ENCODE measurements at regions not wholly inside any gene's neighbourhood (a gene's known extent, or its start where the extent isn't known, plus 50 kb on each side); places are given as distances from the start of the nearest gene placed in this dataset.
"Not testable (repeated sequence)": the region's sequence is repeated elsewhere in the genome, so short reads cannot be mapped to it uniquely, and the experiment has no call there.

DNA sequence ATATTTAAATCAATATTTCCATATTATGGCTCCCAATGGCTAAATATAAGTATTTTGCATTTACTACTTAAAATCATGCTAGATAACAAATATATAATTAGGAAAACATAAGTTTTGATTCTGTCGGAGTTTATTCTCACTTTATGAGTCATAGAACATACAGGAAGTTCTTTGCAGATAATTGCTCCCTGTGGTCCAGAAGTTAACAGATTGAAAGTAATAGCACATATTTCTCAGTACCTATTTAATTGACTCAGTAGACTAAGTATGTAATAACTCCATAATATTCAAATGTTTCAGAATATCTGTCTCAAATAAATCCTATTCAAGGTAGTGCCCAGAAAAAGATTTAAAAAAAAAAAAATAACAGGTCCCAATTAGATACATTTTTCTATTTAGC, 806.0 kb upstream of the ATXN7L3B start:
- no peak for DNase-seq

DNA sequence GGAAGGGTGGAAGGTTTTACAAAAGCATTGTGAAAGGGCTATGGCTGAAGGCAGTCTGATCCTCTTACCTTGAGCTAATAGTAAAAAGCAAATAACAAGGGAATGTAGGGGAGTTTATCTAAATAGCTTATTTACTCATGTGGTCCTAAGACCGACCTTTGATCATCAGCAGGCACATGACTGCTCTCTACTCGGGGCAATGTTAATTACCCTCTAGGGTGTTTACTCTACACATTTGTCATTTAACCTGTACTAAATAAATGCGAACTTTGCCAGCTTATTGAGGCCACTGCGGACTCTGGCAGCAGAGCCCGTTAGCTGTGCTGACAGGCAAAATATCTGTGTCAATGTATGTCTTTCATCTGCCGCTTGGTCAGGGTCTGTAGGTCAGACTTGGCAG, 768.3 kb upstream of the ATXN7L3B start:
- DNase-seq: no peak

GRCh38 chr12:73798523-73798922, 739.1 kb upstream of the ATXN7L3B start:
- no peak for DNase-seq

DNA sequence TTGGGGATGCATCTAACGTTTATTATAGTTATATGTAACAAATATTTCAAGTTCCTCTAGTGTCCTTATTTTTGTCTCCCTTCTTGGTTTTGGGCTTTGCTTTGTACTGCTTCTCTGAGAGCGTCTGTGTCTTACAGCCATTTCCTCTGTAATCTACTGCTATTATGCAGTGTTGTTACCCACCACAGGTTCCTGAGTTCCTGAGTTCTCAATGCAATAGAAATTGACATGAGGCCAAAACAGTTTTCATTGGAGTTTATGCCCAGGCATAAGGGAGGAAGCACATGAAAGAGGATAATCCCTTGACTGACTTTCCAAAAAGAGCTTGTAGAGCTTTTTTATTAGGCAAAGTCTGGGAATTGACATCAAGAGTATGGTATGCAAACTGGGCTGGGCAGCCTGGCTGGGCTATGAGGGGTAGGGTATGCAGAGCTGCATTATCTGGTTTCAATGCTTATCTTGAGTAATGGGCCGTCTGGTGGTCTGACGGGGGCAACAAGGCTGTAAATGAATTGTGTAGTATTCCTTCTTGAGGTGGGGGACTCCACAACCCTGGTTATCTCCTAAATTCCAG, 722.5 kb upstream of the ATXN7L3B start:
- no peak for DNase-seq

- DNase-seq: no peak
These were observed 720.5 kb upstream of the ATXN7L3B start for GRCh38 chr12:73817161-73817560.

DNA sequence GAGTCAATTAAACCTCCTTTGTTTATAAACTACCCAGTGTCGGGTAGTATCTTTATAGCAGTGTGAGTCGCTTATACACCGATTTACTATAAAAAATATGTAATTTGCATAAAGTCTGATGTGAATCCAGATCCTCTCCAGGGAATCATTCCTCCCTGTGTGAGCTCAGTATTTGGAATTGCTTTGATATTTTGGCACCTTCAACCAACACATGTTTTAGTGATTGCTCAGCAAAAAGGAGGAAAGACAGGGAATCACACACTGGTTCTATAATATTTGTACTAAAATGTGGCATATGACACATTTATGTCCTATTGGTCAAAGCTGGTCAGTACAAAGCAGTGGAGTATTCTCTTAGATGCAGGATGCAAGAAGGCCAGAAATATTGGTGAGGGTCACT, 703.9 kb upstream of the ATXN7L3B start:
- no peak for DNase-seq

- DNase-seq: no peak
These were observed 695.7 kb upstream of the ATXN7L3B start for GRCh38 chr12:73841963-73842362.

DNA sequence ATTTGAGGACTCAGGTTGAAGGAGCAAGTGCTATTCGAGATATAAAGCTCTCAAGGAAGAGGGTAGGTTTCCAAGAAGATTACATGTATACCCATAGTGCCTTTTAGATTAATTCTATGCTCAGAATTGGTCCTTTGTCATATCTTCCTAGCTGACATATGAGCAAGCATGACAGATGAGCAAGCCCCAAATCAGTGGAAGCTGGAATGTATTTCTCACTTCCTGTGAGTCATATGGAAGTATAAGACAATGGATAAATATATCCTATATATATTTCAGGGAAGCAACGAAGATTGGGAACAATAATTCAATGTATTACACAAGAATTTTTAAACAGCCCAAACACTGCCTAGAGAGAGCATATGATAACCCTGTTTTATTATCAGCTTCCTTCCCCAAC, 674.1 kb upstream of the ATXN7L3B start:
- DNase-seq: no peak

- DNase-seq: no peak
These were observed 670.5 kb upstream of the ATXN7L3B start for GRCh38 chr12:73867147-73867546.

DNA sequence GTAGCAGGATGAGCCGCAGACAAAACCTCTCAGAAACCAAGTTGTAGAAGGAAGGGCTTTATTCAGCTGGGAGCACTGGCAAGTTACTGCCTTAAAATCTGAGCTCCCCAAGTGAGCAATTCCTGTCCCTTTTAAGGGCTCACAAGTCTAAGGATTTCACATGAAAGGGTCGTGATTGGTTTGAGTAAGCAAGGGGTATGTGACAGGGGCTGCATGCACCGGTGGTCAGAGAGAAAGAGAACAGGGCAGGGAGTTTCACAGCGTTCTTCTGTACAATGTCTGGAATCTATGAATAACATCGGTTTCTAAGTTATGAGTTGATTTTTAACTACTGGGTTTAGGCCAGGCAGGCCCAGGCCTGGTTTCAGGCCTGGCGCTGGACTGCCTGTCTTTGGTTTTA, 660.3 kb upstream of the ATXN7L3B start:
- DNase-seq: not testable (repeated sequence)

- no peak for DNase-seq
These were observed 645.4 kb upstream of the ATXN7L3B start for GRCh38 chr12:73892201-73892600.

- no peak for DNase-seq
These were observed 639.0 kb upstream of the ATXN7L3B start for GRCh38 chr12:73898645-73899044.

DNA sequence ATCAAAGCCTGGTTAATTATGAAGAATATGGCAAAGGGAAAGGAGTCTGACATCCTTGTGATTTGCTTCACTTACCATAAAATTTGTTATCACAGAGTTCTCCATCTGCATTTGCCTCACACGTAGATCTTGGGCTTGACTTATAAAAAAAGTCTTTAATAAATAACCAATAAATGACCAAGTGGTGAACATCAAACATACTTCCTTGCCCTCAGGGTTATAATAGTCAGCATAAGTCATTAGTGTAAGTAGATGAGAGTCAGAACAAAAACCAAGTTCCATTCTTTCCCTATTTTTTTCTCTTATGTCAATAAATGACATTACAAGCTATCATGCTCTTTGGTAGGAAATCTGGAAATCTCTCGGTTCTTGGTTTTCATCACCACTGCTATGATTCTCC, 635.4 kb upstream of the ATXN7L3B start:
- DNase-seq: no peak

DNA sequence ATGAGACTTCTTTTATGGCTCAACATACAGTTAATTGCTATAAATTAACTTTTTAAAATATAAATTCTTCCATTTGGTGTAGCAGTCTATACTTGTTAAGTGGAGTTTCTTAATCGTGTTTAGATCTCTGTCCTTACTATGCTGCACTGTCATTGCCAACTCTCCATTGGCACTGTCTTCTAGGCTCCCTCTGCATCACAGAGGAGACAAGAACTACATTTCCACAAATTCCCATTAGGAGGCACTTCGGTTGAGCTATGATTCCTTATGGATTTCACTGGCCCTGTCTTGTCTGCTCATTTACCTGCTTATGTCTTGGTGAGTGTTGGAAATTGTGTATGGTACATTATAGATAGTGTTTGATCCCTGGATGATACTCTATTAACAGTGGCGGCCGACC, 630.9 kb upstream of the ATXN7L3B start:
- no peak for DNase-seq

DNA sequence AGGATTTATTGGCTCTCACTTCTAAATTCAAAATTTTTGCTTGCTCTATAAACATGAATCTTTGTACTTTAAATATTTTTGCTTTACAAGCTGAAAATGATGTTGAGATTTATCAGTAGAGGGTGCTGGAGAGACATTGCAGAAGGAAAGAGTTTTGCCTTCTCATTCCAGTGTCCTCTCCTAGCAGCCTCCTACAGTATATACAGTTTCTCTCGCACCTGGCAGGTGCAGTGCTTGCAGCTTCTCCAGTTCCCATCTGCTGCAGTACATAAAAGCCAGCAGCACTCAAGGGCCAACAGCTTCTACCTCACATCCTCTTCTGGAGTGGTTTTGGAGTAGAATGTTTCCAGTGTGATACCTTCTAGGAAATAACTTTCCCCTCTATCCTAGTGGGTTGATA, 601.8 kb upstream of the ATXN7L3B start:
- DNase-seq: no peak

GRCh38 chr12:73947326-73948026, 590.2 kb upstream of the ATXN7L3B start:
- DNase-seq: no peak

DNA sequence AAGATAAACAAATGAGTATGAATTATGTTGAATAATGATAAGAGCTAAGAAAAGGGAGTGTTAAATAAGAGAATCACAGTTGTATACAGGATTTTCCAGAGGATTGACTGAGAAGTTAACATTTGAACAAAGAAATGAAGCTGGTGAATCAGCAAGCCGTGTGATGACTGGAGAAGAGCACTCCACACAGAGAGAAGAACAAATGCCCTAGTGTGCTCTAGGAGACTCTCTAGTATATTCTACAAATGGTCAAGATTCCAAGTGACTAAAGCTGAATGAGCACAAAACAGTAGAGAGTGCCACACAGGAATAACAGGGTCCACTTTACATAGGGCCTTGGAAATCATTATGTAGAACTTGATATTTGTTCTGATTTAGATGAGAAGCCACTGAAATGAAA, 587.1 kb upstream of the ATXN7L3B start:
- no peak for DNase-seq

- DNase-seq: no peak
These were observed 585.5 kb upstream of the ATXN7L3B start for GRCh38 chr12:73951956-73952703.

- DNase-seq: no peak
These were observed 573.0 kb upstream of the ATXN7L3B start for GRCh38 chr12:73964641-73965040.

DNA sequence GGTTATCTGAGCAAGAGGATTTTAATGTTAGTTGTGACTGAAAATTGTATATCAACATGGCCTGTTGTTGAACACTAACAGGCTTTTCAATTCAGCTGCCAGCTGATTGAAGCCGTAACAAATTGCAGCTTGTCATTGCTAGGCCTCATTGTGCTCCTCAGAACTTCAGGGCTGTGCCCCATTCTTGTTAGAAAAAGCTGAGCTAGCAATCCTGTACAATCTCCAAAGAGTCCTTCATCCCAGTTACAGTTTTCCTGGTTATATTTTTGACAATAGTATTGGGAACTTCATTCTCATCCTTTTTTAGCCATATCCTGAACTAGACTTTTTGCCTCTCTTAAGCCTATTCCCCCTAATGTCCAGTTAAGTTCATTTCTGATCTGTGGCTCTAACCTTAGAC, 564.1 kb upstream of the ATXN7L3B start:
- no peak for DNase-seq

- DNase-seq: no peak
These were observed 553.1 kb upstream of the ATXN7L3B start for GRCh38 chr12:73984552-73984951.

DNA sequence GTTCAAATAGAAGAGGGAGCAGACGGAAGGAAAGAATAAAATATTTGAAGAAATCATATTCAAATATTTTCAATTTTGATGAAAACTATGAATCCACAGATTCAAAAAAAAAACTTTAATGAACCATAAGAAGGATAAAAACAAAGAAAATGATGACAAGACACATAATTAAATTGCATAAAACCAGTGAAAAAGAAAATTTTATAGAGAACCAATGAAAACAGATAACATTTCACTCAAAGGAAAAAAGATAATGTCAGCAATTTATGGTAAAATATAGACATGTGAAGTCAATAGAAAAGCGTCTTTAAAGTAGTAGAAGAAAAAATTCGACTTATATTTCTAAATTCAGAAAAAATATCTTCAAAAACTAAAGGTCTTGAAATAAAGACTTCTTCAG, 546.5 kb upstream of the ATXN7L3B start:
- DNase-seq: no peak

DNA sequence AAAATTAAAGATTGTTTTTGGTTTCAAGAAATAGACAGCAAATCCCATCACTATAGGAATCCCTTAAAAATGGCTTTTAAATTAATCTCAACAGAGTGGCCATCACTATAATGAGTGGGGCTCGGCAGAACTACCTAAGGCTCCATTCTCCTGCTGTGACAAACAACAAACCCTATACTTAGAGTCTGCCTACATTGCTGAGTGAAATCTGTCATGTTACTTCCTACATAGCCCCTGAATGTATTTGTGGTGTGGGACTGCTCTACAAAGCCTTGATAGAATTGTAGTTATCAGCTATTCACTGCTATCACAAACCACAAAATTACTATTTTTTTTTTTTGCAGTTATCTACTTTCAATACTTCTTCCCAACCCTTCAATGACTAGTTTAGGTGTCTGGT, 538.7 kb upstream of the ATXN7L3B start:
- DNase-seq: no peak

GRCh38 chr12:74015118-74015517, 522.5 kb upstream of the ATXN7L3B start:
- no peak for DNase-seq

All from right hindlimb (tissue), 1 donor.